HG02938 (cell line): ENCODE measurements at regions not wholly inside any gene's neighbourhood (a gene's known extent, or its start where the extent isn't known, plus 50 kb on each side); places are given as distances from the start of the nearest gene placed in this dataset.
"Not testable (repeated sequence)": the region's sequence is repeated elsewhere in the genome, so short reads cannot be mapped to it uniquely, and the experiment has no call there.

Experiments used
- ATAC-seq: cut with Tn5 transposase; IDR thresholded peaks from one replicate; pipeline ENCODE4 v1.9.1; 2021; ENCODE audit warnings: mild to moderate bottlenecking, moderate library complexity; ENCODE audit not compliant: unreplicated experiment

DNA sequence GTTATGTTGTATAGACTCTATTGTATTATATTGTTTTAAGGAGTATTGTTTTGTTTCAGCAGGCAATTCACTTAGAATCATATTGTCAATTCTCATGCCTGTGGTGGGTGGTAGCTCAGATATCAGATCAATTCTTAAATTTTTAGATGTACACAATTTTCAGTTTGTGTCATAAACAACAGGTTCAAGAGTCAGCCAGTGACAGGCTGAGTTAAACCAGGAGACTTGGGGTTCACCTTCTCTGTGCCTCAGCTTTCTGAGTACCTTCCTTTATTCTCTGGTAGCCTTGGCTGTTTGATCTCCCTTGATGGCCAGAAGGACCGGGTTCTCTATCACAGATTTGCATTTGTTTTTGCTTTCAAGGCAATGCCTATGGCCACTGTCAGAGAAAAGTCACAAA lies 199.9 kb upstream of the KCNMB2 start:
- no peak for ATAC-seq

DNA sequence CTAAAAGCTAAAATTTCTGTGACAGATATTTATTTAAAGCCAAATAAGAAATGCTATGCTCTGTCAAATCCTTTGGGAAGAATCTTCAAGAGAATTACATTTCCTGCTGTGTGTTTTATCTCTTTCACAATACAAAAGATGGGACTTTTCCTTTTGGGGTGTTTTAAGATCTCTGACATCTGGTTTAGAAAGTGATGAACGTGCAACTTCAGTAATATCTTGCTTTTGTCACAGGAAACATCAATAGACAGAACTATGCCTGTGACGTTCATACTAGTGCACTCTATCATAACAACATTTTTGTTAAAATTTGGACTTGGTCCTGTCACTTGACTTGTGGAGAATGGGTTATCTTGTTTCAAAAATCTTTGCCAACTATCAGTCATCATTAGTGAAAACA lies 195.7 kb upstream of the KCNMB2 start:
- no peak for ATAC-seq

DNA sequence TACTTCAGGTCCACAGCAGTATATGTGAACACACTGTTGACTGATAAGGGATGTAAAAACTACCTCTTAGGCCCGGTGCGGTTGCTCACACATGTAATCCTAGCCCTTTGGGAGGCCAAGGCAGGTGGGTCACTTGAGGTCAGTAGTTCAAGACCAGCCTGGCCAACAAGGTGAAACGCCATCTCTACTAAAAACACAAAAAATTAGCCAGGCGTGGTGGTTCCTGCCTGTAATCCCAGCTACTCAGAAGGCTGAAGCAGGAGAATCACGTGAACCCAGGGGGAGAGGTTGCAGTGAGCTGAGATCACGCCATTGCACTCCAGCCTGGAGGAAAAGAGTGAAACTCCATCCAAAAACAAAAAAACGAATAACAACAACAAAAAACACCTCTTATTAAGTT lies 194.6 kb upstream of the KCNMB2 start:
- no peak for ATAC-seq

DNA sequence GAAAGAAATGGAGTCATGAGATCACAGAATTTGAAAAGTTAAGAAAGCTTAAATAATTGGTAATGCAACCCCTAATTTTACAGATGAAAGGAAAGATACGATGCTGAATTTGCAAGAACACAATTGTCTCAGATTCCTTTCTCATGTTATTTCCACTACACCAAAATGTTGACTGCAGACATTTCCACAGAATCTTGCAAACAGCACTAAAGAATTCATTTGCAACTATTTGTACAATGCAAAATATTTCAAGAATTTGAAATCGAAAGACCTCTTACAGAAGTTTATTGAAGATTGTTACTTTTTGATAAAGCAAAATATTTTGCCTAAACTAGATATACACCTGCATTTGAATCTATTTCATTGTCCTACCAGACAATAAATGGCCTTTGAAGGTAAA lies 194.1 kb upstream of the KCNMB2 start:
- ATAC-seq: no peak

DNA sequence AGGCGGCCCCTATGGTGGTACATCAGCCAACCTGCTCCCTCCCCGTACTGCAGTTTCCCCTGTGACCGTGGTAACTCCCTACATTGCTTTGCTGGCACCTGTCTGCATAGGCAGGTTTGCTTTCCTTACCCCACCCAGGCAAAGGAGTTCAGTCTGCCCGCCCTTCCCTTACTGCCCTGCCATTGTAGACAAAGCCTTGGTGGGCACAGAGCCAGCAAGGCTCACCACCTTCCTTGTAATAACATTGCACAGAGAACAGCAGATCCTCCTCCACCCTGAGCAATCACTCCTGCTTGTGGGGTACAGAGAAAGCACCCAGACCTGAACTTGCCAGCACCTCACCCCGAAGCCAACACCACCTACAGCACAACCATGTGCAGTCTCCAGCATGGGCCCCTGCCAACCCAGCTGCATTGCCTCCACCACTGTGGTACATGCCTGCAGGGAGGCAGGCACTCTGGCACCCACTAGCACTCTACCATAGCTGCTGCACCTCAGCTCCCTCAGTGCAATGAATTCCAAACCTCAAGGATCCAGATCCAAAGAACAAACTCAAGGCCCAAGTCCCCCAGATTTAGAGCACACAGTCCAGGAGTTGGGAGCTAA lies 192.7 kb upstream of the KCNMB2 start:
- ATAC-seq: no peak

DNA sequence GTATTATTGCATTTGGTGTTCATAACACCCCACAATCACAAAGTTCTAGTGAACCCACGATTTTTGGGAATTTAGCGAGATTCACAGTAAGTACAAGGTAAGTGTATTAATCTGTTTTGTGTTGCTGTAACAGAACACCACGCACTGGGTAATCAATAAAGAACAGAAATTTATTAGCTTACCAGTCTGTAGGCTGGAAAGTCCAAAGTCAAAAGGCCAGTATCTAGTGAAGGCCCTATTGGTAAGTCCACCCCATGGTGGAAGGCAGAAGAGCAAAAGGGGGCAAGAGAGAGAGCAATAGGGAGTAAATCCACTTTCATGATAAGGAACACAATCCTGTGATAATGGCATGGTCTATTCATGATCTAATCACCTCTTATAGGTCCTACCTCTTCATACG lies 190.3 kb upstream of the KCNMB2 start:
- ATAC-seq: no peak

DNA sequence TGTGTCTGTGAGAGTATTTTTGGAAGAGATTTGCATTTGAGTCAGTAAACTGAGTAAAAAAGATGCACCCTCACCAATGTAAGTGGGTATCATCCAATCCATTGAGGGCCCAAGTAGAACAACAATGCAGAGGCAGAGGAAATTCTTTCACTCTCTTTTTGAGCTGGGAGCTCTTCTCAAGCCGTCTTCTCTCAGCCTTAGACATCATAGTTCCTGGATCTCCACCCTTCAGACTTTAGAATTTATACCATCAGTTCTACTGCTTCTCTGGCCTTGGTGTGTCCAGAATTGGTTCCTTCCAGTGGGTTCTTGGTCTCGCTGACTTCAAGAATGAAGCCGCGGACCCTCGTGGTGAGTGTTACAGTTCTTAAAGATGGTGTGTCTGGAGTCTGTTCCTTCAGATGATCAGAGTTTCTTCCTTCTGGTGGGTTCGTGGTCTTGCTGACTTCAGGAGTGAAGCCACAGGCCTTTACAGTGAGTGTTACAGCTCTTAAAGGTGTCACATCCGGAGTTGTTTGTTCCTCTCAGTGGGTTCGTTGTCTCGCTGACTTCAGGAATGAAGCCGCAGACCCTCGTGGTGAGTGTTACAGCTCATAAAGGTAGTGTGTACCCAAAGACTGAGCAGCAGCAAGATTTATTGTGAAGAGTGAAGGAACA lies 187.5 kb upstream of the KCNMB2 start:
- ATAC-seq: not testable (repeated sequence)

DNA sequence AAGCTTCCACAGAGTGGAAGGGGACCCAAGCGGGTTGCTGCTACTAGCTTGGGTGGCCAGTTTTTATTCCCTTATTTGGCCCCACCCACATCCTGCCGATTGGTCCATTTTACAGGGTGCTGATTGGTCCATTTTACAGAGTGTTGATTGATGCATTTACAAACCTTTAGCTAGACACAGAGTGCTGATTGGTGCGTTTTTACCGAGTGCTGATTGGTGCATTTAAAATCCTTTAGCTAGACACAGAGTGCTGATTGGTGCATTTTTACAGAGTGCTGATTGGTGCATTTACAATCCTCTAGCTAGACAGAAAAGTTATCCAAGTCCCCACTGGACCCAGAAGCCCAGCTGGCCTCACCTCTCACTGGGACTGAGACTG lies 187.0 kb upstream of the KCNMB2 start:
- not testable (repeated sequence) for ATAC-seq

DNA sequence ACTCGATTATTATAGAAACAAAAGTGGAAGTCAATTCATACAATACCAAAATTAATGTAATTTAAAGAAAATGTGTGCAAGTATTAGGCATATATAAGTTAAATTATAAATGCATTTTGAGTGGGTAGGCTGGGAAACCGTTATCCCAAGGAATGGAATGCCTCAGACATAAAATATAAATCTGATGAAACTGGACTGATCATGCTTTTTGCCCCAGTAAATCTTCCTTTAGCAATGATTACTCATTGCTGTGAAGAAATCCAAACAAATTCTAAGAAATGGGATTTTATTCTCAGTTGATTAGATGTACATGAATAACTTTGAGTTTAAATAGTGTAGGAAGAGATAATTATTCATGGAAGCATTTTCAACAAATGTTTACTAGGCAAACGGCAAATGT lies 185.5 kb upstream of the KCNMB2 start:
- no peak for ATAC-seq

DNA sequence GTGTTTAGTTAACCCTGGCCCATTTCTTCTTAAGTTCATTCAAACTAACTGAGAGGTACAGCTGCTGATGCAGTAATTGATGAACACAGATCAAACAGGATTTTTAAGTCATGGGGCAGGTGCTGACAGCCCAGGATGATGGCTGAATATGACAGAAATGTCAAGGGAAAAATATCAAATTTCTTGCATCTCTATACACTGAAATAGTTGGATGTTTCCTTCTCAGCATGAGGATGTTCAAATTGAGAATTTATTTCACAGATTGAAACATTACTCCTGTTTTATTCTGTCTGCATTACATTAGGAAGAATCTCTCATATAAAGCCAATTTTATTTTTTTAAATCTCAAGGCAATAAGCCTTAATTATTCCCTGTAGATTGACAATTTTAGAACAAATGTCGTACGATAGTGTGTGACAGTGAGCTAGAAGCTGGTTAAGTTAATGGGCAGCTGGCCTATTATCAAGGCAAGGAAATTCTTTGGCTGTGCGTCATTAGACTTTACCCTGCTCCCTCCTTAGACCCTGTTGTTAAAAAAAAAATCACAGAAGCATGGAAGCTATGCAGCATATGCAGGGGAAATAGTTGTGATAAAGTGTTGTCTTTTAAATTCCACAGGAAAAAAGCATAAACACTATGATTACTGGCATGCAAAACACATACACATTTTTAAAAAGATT lies 183.8 kb upstream of the KCNMB2 start:
- ATAC-seq: no peak

DNA sequence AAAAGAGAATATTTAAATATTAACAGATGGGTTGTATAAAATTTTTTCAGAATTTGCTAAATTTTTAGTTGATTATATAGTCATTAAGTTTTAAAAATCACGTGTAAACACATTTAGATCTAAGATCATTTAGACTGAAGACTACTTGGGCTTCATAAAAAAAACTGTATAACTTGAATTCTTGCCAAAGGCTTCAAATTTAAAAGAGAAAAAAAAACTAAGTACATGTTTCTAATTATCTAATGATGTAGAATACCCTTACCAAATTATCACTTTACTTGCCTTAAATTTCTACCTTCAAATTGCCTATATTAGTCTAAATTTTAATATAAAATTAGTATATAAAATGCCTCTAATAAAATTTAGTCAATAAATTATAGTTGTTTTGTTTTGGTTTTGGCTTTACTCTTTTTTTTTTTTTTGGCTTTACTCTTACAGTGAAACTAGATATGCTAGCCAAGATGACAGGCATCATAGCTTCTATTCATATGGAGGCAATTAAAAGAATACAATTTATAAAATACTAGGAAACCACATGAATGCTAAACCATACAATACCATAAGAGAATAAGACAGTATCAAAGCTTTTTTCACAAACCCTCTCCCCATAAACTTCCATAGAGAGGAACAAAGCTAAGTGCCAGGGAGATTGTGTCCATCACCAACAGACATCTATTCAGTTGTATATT lies 183.1 kb upstream of the KCNMB2 start:
- no peak for ATAC-seq

DNA sequence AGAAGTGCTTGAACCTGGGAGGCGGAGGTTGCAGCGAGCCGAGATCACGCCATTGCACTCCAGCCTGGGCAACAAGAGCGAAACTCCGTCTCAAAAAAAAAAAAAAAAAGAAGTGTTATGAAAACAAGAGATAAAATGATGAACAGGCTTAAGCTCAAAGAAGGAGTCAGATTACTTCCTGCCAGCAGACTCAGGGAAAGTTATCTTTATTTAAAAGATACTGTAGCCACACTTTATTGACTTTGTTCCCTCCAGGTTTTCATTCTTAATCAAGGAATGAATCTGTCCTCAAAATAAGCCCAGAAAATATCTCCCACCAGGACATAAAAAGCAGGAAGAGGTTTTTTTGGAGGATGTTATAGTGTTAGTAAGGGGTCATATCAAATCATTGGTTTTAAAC lies 176.5 kb upstream of the KCNMB2 start:
- no peak for ATAC-seq

DNA sequence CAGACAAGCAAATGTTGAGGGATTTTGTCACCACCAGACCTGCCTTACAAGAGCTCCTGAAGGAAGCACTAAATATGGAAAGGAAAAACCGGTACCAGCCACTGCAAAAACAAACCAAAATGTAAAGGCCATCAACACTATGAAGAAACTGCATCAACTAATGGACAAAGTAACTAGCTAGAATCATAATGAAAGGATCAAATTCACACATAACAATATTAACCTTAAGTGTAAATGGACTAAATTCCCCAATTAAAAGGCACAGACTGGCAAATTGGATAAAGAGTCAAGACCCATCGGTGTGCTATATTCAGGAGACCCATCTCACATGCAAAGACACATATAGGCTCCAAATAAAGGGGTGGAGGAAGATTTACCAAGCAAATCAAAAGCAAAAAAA lies 173.2 kb upstream of the KCNMB2 start:
- ATAC-seq: not testable (repeated sequence)

DNA sequence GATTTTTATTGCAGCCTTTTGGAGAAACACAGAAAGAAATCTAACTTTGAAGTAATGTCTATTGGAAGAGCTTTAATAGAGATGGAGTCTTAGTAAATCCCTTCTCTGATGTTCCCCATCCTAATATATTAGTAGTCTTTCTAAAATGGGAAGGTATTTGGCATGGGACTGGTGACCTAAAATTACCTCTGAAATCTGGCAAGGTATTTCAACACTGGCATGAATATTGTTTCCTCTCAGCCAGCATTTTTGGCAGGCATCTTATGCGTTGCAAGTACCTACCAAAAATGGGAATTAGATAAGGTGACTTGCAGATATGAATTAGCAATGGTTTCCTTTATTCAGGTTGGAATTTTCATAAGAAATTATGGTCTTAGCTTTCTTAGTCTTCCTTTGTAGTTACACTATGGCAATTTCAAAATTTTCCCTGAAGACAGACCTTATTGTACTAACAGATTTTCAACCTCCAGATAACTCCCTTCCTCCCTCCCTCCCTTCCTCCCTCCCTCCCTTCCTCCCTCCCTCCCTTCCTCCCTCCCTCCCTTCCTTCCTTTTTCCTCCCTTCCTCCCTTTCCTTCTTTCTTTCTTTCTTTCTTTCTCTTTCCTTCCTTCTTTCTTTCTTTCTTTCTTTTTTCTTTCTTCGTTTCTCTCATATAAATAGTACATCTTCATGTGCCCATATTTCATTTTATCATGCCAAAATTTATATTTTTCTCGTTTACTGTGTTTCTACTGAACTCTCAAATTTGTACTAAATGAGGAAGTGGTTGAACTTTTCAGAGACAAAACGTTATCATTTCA lies 168.2 kb upstream of the KCNMB2 start:
- no peak for ATAC-seq

DNA sequence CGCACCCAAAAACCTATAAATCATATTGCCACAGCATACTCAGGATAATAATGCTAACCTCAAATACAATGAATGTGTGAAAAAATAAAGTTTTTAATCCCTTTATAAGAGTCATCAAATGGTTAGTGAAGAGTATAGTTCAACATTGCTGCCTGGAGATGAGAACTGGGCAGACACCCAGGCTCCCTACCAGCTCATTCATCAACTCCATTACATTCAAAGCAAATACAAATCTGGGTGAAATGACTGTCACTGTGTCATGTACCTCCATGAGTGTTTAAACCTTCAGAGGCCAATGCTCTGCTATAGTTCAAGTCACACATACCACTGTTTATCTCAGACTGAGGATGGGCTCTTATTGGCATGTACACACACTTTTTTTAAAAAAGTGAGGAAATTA lies 167.2 kb upstream of the KCNMB2 start:
- no peak for ATAC-seq

DNA sequence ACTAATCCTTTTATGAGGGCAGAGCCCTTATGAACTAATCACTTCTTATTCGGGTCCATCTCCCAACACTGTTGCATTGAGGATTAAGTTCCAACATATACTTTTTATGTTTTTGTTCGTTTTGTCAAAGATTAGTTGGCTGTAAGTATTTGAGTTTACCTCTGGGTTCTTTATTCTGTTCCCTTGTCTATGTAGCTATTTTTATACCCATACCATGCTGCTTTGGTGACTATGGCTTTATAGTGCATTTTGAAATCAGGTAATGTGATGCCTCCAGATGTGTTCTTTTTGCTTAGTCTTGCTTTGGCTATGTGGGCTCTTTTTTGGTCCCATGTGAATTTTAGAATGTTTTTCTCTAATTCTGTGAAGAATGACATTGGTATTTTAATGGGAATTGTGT lies 166.4 kb upstream of the KCNMB2 start:
- ATAC-seq: no peak

DNA sequence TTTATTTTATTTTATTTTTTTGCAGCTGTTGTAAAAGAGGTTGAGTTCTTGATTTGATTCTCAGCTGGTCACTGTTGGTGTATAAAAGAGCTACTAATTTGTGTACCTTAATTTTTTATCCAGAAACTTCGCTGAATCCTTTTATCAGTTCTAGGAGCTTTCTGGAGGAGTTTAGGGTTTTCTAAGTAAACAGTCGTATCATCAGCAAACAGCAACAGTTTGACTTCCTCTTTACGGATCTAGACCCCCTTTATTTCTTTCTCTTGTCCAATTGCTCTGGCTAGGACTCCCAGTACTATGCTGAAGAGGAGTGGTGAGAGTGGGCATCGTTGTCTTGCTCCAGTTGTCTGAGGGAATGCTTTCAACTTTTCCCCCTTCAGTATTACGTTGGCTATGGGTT lies 165.8 kb upstream of the KCNMB2 start:
- ATAC-seq: no peak

DNA sequence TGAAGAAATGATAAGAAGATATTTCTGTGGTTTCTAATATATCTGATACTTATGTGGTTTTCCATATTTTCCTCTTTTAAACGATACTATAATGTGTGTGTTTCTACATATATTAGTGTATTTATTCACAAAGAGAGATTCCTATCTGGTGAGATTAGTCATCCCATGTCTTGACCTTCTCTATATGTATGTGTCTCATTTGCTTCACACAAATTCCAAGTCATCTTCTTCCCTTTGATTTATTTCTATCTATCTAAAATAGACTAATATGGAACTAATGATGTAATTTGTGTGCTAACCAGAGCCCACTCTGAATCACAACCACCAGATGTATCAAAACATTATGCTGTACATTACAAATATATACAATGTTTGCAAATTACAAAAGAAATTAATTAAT lies 154.7 kb upstream of the KCNMB2 start:
- ATAC-seq: no peak

DNA sequence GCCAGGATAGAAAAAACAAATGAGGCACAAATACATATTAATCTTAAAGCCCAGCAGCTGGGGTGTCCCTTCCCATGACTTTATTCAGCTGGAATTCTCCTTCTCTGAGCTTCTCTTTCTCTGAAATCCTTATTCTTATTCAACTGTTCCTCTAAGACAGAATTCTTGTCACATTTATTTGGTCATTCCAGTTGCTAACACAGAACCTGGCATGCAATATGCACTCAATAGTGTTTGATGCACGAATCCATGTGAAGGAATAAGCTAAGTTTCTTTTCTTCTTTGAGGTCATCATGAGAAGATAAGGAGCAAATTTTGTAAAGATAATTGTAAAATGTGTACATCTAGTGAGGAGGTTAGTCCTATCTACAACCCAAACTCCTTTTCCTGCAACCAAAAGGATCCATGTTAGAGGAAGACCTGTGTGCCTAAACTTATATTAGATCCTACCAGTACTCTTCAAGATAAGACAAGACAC lies 154.2 kb upstream of the KCNMB2 start:
- ATAC-seq: no peak

DNA sequence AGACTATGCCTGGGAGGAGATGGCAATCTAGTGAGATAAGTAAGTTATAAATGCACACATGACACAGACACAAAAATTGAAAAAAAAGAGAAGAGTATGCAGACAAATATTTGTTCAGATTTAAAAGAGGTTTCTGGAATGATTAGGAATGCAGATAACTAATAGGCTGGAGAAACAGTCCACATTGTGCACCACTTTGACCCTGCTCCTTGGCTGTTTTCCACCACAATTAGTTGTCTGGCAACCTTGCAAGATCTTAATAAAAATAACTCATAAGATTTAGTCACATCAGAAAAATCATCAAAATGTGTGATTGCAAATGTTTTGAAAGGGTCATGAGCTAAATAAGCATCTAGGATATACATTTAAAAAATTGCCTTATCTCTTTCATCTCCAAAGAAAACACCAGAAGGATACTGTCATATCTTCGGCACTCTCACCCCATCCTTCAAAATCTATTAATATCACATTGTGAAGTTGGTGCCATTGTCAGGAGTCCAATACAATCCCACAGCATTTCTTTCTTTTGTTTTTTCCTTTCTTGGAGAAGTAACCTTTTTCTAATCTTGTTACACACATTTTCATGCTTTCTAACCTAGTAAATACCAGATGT lies 153.7 kb upstream of the KCNMB2 start:
- ATAC-seq: no peak
